OCI-LY3 (cell line): ENCODE measurements at regions not wholly inside any gene's neighbourhood (a gene's known extent, or its start where the extent isn't known, plus 50 kb on each side); places are given as distances from the start of the nearest gene placed in this dataset.

ENCODE experiments used
- H2AFZ ChIP-seq: fragments of 200-600, 300-600 bp; shearing (Covaris generic); 2 replicates; pipeline ENCODE4 v1.6.0; 2014; ENCODE audit warnings: antibody characterized with exemption, low read depth, low read length
- H3K27ac ChIP-seq: fragments of 200-600, 300-600 bp; sonication (generic); 2 replicates; pipeline ENCODE4 v1.5.1; 2014; ENCODE audit warnings: mild to moderate bottlenecking, low read length, moderate library complexity, mixed read lengths
- H3K27me3 ChIP-seq: fragments of 200-600, 300-600 bp; sonication (generic); 2 replicates; pipeline ENCODE4 v1.6.1; 2014; ENCODE audit warnings: low read depth, low read length, mixed read lengths
- H3K36me3 ChIP-seq: fragments of 200-600, 300-600 bp; sonication (generic); replicated peaks from 2 replicates; pipeline ENCODE3; 2014; ENCODE audit warnings: low read depth, low read length, mixed read lengths
- H3K4me1 ChIP-seq: fragments of 300-600, 200-600 bp; sonication (generic); 2 replicates; pipeline ENCODE4 v1.6.1; 2014; ENCODE audit warnings: low read length, mixed read lengths
- H3K4me2 ChIP-seq: fragments of 200-600, 300-600 bp; sonication (generic); 2 replicates; pipeline ENCODE4 v1.6.1; 2014; ENCODE audit warnings: low read length, mixed read lengths
- H3K4me3 ChIP-seq: fragments of 300-600, 200-600 bp; sonication (generic); 2 replicates; pipeline ENCODE4 v1.5.1; 2014; ENCODE audit warnings: antibody characterized with exemption, mild to moderate bottlenecking, low read length, moderate library complexity
- H3K79me2 ChIP-seq: fragments of 300-600, 200-600 bp; shearing (Covaris generic); 2 replicates; pipeline ENCODE4 v1.6.1; 2014; ENCODE audit warnings: mild to moderate bottlenecking, low read length, mixed read lengths
- H3K9ac ChIP-seq: fragments of 300-600, 200-600 bp; shearing (Covaris generic); 2 replicates; pipeline ENCODE4 v1.6.0; 2014; ENCODE audit warnings: mild to moderate bottlenecking, low read length, moderate library complexity
- H3K9me3 ChIP-seq: fragments of 200-600, 300-600 bp; shearing (Covaris generic); 2 replicates; pipeline ENCODE4 v1.6.1; 2014; ENCODE audit warnings: low read length, mixed read lengths; ENCODE audit not compliant: insufficient read depth
- H4K20me1 ChIP-seq: fragments of 200-600, 300-600 bp; sonication (generic); 2 replicates; pipeline ENCODE4 v1.6.1; 2016; ENCODE audit warnings: low read length, mixed read lengths; ENCODE audit not compliant: insufficient read depth
- CTCF ChIP-seq: fragments of 200-600, 300-600 bp; sonication (generic); IDR thresholded peaks from 2 replicates; pipeline ENCODE4 v1.5.1; 2014; ENCODE audit warnings: antibody characterized with exemption, low read length, low read depth
- EZH2phosphoT487 ChIP-seq: fragments of 200-600 bp; shearing (Covaris generic); IDR thresholded peaks from 2 replicates; pipeline ENCODE4 v1.6.1; 2018; ENCODE audit warnings: antibody characterized with exemption, mixed run types, low read depth

- no peak for TF ChIP-seq EZH2phosphoT487
- no peak for TF ChIP-seq CTCF
- Histone ChIP-seq H3K36me3 (no peaks in the 10 kb centered on the region), H3K4me2 (peak overlapping the region; percentile 40)
Observed at GRCh38 chr2:224211791-224212190, 172.7 kb upstream of the SERPINE2 start.

GRCh38 chr2:224211181-224211480, 172.0 kb upstream of the SERPINE2 start:
- Histone ChIP-seq H3K79me2 (no peaks in the 10 kb centered on the region), H3K9me3 (no peaks in the 10 kb centered on the region), H3K4me1 (peaks cover 27% of the 10 kb centered on the region), H2AFZ (no peak overlapping the region), H3K9ac (no peak overlapping the region), H3K36me3 (no peaks in the 10 kb centered on the region), H3K4me3 (no peak overlapping the region), H3K27ac (no peak overlapping the region), H3K4me2 (no peak overlapping the region), H4K20me1 (no peaks in the 10 kb centered on the region), H3K27me3 (peaks cover 16% of the 10 kb centered on the region; the same call in 1 of the 2 replicates)
- TF ChIP-seq CTCF, result no peak
- TF ChIP-seq EZH2phosphoT487, result no peak

More at GRCh38 chr2:224211791-224212190, 172.7 kb upstream of the SERPINE2 start:
- Histone ChIP-seq H3K79me2 (no peaks in the 10 kb centered on the region), H3K4me1 (peaks cover 27% of the 10 kb centered on the region), H2AFZ (no peak overlapping the region), H3K27me3 (peaks cover 16% of the 10 kb centered on the region; the same call in 1 of the 2 replicates), H3K9ac (no peak overlapping the region), H3K27ac (no peak overlapping the region), H3K9me3 (no peaks in the 10 kb centered on the region), H3K4me3 (no peak overlapping the region), H4K20me1 (no peaks in the 10 kb centered on the region)

GRCh38 chr2:224210286-224211180, 171.4 kb upstream of the SERPINE2 start:
- Histone ChIP-seq H3K27ac (no peak overlapping the region), H3K4me2 (no peak overlapping the region)

More at GRCh38 chr2:224210286-224211180, 171.4 kb upstream of the SERPINE2 start:
- no peaks in the 10 kb centered on the region for H4K20me1 ChIP-seq
- no peak overlapping the region for H2AFZ ChIP-seq
- no peaks in the 10 kb centered on the region for H3K79me2 ChIP-seq
- no peaks in the 10 kb centered on the region for H3K9me3 ChIP-seq
- no peak overlapping the region for H3K4me3 ChIP-seq
- H3K9ac ChIP-seq, result no peak overlapping the region
- peaks cover 16% of the 10 kb centered on the region; the same call in 1 of the 2 replicates for H3K27me3 ChIP-seq
- TF ChIP-seq CTCF (no peak), EZH2phosphoT487 (no peak)
- H3K36me3 ChIP-seq, result no peaks in the 10 kb centered on the region
- peaks cover 27% of the 10 kb centered on the region for H3K4me1 ChIP-seq
